ENCODE measurements at regions not wholly inside any gene's neighbourhood (a gene's known extent, or its start where the extent isn't known, plus 50 kb on each side); places are given as distances from the start of the nearest gene placed in this dataset.

DNA sequence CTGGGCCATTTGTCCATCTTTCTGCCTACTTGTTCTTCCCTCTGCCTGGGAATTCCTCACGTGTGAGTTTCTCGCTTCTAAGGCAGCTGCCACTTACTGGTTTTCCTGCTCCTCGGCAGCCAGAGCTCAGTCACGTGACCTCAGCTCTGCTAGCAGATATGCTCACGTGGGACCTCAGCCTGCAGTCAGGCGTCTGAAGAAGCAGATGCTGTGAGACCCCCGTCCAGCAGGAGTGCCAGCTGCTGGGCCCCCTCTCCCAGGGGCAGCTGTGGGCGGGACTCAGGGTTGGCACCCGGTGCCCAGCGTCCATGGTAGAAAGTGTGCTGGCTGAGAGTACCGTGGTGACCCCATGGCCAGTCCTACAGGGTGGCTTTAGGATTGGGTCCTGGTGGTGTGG lies 161.3 kb upstream of the TLE3 start:
- TF ChIP-seq, protein P1, sequence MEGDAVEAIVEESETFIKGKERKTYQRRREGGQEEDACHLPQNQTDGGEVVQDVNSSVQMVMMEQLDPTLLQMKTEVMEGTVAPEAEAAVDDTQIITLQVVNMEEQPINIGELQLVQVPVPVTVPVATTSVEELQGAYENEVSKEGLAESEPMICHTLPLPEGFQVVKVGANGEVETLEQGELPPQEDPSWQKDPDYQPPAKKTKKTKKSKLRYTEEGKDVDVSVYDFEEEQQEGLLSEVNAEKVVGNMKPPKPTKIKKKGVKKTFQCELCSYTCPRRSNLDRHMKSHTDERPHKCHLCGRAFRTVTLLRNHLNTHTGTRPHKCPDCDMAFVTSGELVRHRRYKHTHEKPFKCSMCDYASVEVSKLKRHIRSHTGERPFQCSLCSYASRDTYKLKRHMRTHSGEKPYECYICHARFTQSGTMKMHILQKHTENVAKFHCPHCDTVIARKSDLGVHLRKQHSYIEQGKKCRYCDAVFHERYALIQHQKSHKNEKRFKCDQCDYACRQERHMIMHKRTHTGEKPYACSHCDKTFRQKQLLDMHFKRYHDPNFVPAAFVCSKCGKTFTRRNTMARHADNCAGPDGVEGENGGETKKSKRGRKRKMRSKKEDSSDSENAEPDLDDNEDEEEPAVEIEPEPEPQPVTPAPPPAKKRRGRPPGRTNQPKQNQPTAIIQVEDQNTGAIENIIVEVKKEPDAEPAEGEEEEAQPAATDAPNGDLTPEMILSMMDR (IDR thresholded peaks at IDR 0.05) = no peak
- TF ChIP-seq POLR2A (IDR thresholded peaks at IDR 0.05) = no peak
- DNase-seq (ENCODE audit: low spot score in 2 of 2) = peak in 1 of 2 donors; percentile 79
- intact Hi-C loops (cut with DNase I; ENCODE audit: low total_unique reads) = no loop called here
- WGBS, 2 donors = 40 to 50% methylated on average over 11 of the region's 11 CpGs
- H3K4me3 ChIP-seq (ENCODE audit: low read depth, poor library complexity, severe bottlenecking) = no peak overlapping the region

DNA sequence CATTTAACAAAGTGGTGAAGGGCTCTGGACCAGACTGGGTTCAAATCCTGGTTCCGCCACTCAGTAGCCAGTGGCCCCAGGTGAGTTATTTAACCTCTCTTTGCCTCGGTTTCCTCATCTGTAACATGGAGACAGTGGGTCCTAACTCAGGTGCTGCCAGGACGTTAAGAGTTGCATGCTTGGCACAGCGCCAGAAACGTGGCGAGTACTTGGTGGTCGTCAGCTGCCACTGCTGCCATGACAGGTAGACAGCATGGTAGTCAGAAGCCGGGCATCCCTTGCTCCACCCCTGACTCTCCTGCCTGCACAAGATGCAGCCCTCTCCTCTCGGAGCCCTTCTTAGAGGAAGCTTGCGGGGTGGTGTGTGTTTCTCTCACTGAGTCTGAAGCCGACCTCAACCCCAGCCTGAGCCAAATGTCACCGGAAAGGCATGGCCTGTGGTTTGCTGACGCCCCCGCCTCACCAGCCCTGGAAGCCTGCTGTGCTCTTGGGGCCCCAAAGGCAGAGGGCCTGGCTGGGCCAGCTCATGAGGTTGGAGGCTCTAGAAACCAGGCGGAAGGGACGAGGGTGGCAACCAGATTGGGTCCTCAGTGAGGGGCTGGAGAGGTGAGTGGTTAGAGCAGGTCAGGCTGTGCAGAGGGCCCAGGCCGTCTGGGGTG lies 160.8 kb upstream of the TLE3 start:
- TF ChIP-seq POLR2A (IDR thresholded peaks at IDR 0.05) = no peak
- TF ChIP-seq, protein P1 (IDR thresholded peaks at IDR 0.05) = no peak
- no peak for DNase-seq (ENCODE audit: low spot score in 2 of 2)
- intact Hi-C loops (cut with DNase I; ENCODE audit: low total_unique reads) = no loop called here
- 48 to 52% methylated on average over 16 to 17 of the region's 17 CpGs for WGBS, 2 donors
- H3K4me3 ChIP-seq (ENCODE audit: low read depth, poor library complexity, severe bottlenecking) = no peak overlapping the region

- intact Hi-C loops (cut with DNase I; ENCODE audit: low total_unique reads) = no loop called here
- H3K4me3 ChIP-seq (ENCODE audit: low read depth, poor library complexity, severe bottlenecking) = no peak overlapping the region
- whole genome bisulfite sequencing, 2 donors = 83 to 94% methylated on average over 8 of the region's 8 CpGs
- TF ChIP-seq, protein P1 (IDR thresholded peaks at IDR 0.05) = no peak
- TF ChIP-seq POLR2A (IDR thresholded peaks at IDR 0.05) = no peak
- DNase-seq (ENCODE audit: low spot score in 2 of 2) = no peak
Observed at GRCh38 chr15:70257573-70258248, 160.0 kb upstream of the TLE3 start.

- TF ChIP-seq, protein P1 (IDR thresholded peaks at IDR 0.05) = no peak
- no peak for TF ChIP-seq POLR2A (IDR thresholded peaks at IDR 0.05)
- WGBS, 2 donors = 84 to 92% methylated on average over 4 of the region's 4 CpGs
- no peak for DNase-seq (ENCODE audit: low spot score in 2 of 2)
- intact Hi-C loops (cut with DNase I; ENCODE audit: low total_unique reads) = no loop called here
- H3K4me3 ChIP-seq (ENCODE audit: low read depth, poor library complexity, severe bottlenecking) = no peak overlapping the region
Observed at GRCh38 chr15:70257047-70257446, 159.3 kb upstream of the TLE3 start.

DNA sequence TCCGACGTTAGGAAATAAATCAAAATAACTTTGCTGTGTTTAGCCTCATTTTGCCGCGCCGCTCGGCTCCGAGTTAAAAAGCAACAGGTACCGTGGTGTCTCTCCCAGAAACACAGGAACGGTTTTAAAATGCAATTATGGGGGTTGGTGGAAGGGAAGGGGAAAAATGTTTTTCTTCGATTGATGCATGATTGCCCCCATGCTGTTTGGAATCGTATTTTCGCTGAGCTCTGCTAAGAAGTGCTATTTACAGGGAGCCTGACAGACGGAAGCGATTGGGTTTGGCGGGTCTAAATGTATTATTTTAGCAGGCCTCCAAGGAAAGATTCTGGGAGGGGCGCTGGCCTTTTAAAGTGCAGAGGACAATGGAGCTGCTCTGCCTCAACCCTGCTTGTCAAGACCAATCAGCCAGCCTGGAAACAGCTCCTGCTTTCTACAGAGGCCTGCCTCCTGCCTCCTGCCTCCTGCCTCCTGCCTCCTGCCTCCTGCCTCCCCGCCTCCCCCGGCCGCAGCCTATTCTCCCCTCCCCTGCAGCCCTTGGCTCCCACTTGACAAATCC lies 156.7 kb upstream of the TLE3 start:
- no peak for TF ChIP-seq POLR2A (IDR thresholded peaks at IDR 0.05)
- TF ChIP-seq, protein P1 (IDR thresholded peaks at IDR 0.05) = no peak
- intact Hi-C loops (cut with DNase I; ENCODE audit: low total_unique reads) = no loop called here
- 85 to 89% methylated on average over 19 of the region's 19 CpGs for WGBS, 2 donors
- no peak for DNase-seq (ENCODE audit: low spot score in 2 of 2)
- H3K4me3 ChIP-seq (ENCODE audit: low read depth, poor library complexity, severe bottlenecking) = no peak overlapping the region
